H9 (cell line): ENCODE measurements at regions not wholly inside any gene's neighbourhood (a gene's known extent, or its start where the extent isn't known, plus 50 kb on each side); places are given as distances from the start of the nearest gene placed in this dataset.

Source experiments
- DNase-seq: peaks from one replicate; pipeline ENCODE4 v3.0.0-alpha.2; 2017
- H2AFZ ChIP-seq: one replicate; pipeline ENCODE4 v1.6.1; 2013; ENCODE audit warnings: mild to moderate bottlenecking, low read length, control low read depth, moderate library complexity
- H2AK5ac ChIP-seq: 2 replicates; pipeline ENCODE4 v1.6.1; 2013; ENCODE audit warnings: low read length, control low read depth, mixed read lengths; ENCODE audit not compliant: insufficient read length
- H2BK120ac ChIP-seq: one replicate; pipeline ENCODE4 v1.6.1; 2013; ENCODE audit warnings: low read depth, mild to moderate bottlenecking, low read length, control low read depth, inconsistent platforms; ENCODE audit not compliant: poor library complexity, severe bottlenecking
- H2BK12ac ChIP-seq: 2 replicates; pipeline ENCODE4 v1.6.1; 2013; ENCODE audit warnings: low read length, control low read depth, mixed read lengths, low read depth; ENCODE audit not compliant: insufficient read length
- H2BK15ac ChIP-seq: 2 replicates; pipeline ENCODE4 v1.6.1; 2013; ENCODE audit warnings: low read depth, low read length, control low read depth
- H2BK20ac ChIP-seq: one replicate; pipeline ENCODE4 v1.6.1; 2013; ENCODE audit warnings: low read depth, mild to moderate bottlenecking, low read length, control low read depth, inconsistent platforms; ENCODE audit not compliant: poor library complexity, severe bottlenecking
- H2BK5ac ChIP-seq: 2 replicates; pipeline ENCODE4 v1.6.1; 2013; ENCODE audit warnings: low read length, control low read depth, mixed read lengths; ENCODE audit not compliant: insufficient read length
- H3K14ac ChIP-seq: 2 replicates; pipeline ENCODE4 v1.6.1; 2013; ENCODE audit warnings: low read length, control low read depth; ENCODE audit not compliant: insufficient read depth
- H3K18ac ChIP-seq: 2 replicates; pipeline ENCODE4 v1.6.1; 2013; ENCODE audit warnings: low read depth, mild to moderate bottlenecking, mixed read lengths, low read length, control low read depth; ENCODE audit not compliant: insufficient read length
- H3K23ac ChIP-seq: 2 replicates; pipeline ENCODE4 v1.6.1; 2013; ENCODE audit warnings: low read length, control low read depth, mixed read lengths, low read depth; ENCODE audit not compliant: insufficient read length
- H3K23me2 ChIP-seq: 2 replicates; pipeline ENCODE4 v1.6.1; 2013; ENCODE audit warnings: low read depth, mild to moderate bottlenecking, mixed read lengths, low read length, control low read depth; ENCODE audit not compliant: insufficient read length, poor library complexity, severe bottlenecking
- H3K27ac ChIP-seq: 2 replicates; pipeline ENCODE4 v1.5.1; 2013; ENCODE audit warnings: low read length, control low read depth, mixed read lengths, low read depth; ENCODE audit not compliant: insufficient read length
- H3K27me3 ChIP-seq: 2 replicates; pipeline ENCODE4 v1.6.1; 2013; ENCODE audit warnings: low read length, control low read depth, inconsistent platforms; ENCODE audit not compliant: insufficient read depth
- H3K4ac ChIP-seq: 2 replicates; pipeline ENCODE4 v1.6.1; 2013; ENCODE audit warnings: low read depth, mild to moderate bottlenecking, control low read depth, inconsistent platforms, low read length, moderate library complexity
- H3K4me1 ChIP-seq: 2 replicates; pipeline ENCODE4 v1.6.1; 2013; ENCODE audit warnings: low read length, control low read depth, inconsistent platforms; ENCODE audit not compliant: insufficient read depth
- H3K4me2 ChIP-seq: 2 replicates; pipeline ENCODE4 v1.6.1; 2013; ENCODE audit warnings: low read length, control low read depth, mixed read lengths; ENCODE audit not compliant: insufficient read length, insufficient read depth
- H3K56ac ChIP-seq: 2 replicates; pipeline ENCODE4 v1.6.1; 2013; ENCODE audit warnings: low read depth, mild to moderate bottlenecking, mixed read lengths, low read length, control low read depth; ENCODE audit not compliant: insufficient read length
- H3K79me1 ChIP-seq: 2 replicates; pipeline ENCODE4 v1.6.1; 2013; ENCODE audit warnings: low read depth, mild to moderate bottlenecking, moderate library complexity, low read length, control low read depth, inconsistent platforms; ENCODE audit not compliant: insufficient read depth, poor library complexity, severe bottlenecking
- H3K79me2 ChIP-seq: 2 replicates; pipeline ENCODE4 v1.6.1; 2013; ENCODE audit warnings: low read length, control low read depth, inconsistent platforms; ENCODE audit not compliant: insufficient read depth
- H3K9ac ChIP-seq: 2 replicates; pipeline ENCODE4 v1.6.1; 2013; ENCODE audit warnings: low read length, control low read depth, mixed read lengths; ENCODE audit not compliant: insufficient read length; ENCODE audit errors: extremely low read depth
- H3K9me3 ChIP-seq: one replicate; pipeline ENCODE4 v1.6.1; 2013; ENCODE audit warnings: low read depth, low read length, inconsistent platforms; ENCODE audit not compliant: control insufficient read depth
- H3T11ph ChIP-seq: one replicate; pipeline ENCODE4 v1.6.1; 2013; ENCODE audit warnings: mild to moderate bottlenecking, low read length, control low read depth, inconsistent platforms
- H4K20me1 ChIP-seq: one replicate; pipeline ENCODE4 v1.6.1; 2013; ENCODE audit not compliant: control insufficient read depth, insufficient read length, insufficient read depth
- H4K5ac ChIP-seq: 2 replicates; pipeline ENCODE4 v1.6.1; 2013; ENCODE audit warnings: low read depth, mild to moderate bottlenecking, mixed read lengths, low read length, control low read depth; ENCODE audit not compliant: insufficient read length
- H4K8ac ChIP-seq: replicated peaks from 2 replicates; pipeline ENCODE4 v1.6.1; 2013; ENCODE audit warnings: low read length, control low read depth, mixed read lengths, low read depth; ENCODE audit not compliant: insufficient read length
- H4K91ac ChIP-seq: 2 replicates; pipeline ENCODE4 v1.6.1; 2013; ENCODE audit warnings: low read depth, mild to moderate bottlenecking, moderate library complexity, mixed read lengths, low read length, control low read depth; ENCODE audit not compliant: insufficient read length
- H3K27ac Mint-ChIP-seq, 3 experiments: 2 replicates in 2 of 3; 3 replicates in 1 of 3; pipeline ENCODE4 v1.8.0; 2020 to 2021; ENCODE audit warnings: mixed read lengths in 3 of 3, mild to moderate bottlenecking in 1 of 3, moderate library complexity in 1 of 3
- H3K27me3 Mint-ChIP-seq: 2 replicates; pipeline ENCODE4 v1.8.0; 2021; ENCODE audit warnings: low read depth, mild to moderate bottlenecking, moderate library complexity, mixed read lengths
- H3K36me3 Mint-ChIP-seq, 3 experiments: 2 replicates in 2 of 3; 3 replicates in 1 of 3; pipeline ENCODE4 v1.8.0; 2020 to 2021; ENCODE audit warnings: low read depth in 3 of 3, mixed read lengths in 3 of 3; ENCODE audit not compliant: insufficient read depth in 1 of 3
- H3K4me1 Mint-ChIP-seq, 2 experiments: 2 replicates each; pipeline ENCODE4 v1.8.0; 2020; ENCODE audit warnings: mixed read lengths in 2 of 2
- H3K4me3 Mint-ChIP-seq, 2 experiments: 2 replicates in 1 of 2; 3 replicates in 1 of 2; pipeline ENCODE4 v1.8.0; 2020 to 2021; ENCODE audit warnings: mild to moderate bottlenecking in 2 of 2, mixed read lengths in 2 of 2, moderate library complexity in 1 of 2
- H3K9me3 Mint-ChIP-seq, 2 experiments: 2 replicates in 1 of 2; 3 replicates in 1 of 2; pipeline ENCODE4 v1.8.0; 2020; ENCODE audit warnings: mild to moderate bottlenecking in 2 of 2, mixed read lengths in 2 of 2, moderate library complexity in 1 of 2
- CTCF ChIP-seq: fragments of 200-600 bp; sonication (generic); conservative IDR thresholded peaks from 3 replicates; pipeline ENCODE4 v1.8.0; 2021; ENCODE audit warnings: antibody characterized with exemption, mild to moderate bottlenecking

DNA sequence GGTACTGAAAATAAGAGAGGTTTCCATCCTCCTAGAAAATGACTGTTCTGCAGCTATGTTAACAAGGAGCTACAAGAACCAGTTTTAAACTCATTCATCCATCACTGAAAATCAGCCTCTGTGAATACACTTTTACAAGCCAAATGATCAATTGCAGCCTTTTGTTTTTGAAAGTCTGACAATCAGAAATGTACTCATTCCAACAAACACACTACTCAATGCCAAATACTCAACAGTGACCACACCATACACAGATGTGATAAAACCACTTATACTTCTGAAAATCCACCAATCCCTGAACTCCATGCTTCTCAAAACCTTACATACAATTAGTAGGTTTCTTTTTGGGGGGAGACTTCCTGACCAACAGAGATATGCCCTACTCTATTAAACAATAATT is 663.9 kb upstream of the CHAC2 start:
- H3K79me1 ChIP-seq, result no peaks in the 10 kb centered on the region

More for the DNA sequence above, 663.9 kb upstream of the CHAC2 start:
- no peaks in the 10 kb centered on the region; a peak in 1 of 5 replicates for H3K9me3 Mint-ChIP-seq
- Histone ChIP-seq H3K23me2 (no peaks in the 10 kb centered on the region), H2BK20ac (no peak overlapping the region), H3K27ac (no peak overlapping the region), H3K9ac (no peak overlapping the region), H2AK5ac (no peak overlapping the region), H3K23ac (no peak overlapping the region), H3K4me2 (no peak overlapping the region), H3T11ph (no peak overlapping the region), H2BK15ac (no peak overlapping the region), H3K56ac (no peak overlapping the region), H4K20me1 (no peaks in the 10 kb centered on the region), H4K91ac (no peak overlapping the region), H3K4ac (no peak overlapping the region), H2BK5ac (no peak overlapping the region), H3K9me3 (no peaks in the 10 kb centered on the region), H3K79me2 (no peaks in the 10 kb centered on the region), H3K14ac (no peak overlapping the region), H2AFZ (no peak overlapping the region), H2BK12ac (no peak overlapping the region), H2BK120ac (no peak overlapping the region), H4K8ac (no peak overlapping the region), H4K5ac (no peak overlapping the region), H3K27me3 (no peaks in the 10 kb centered on the region), H3K4me1 (peaks cover 5% of the 10 kb centered on the region; the same call in 1 of the 2 replicates), H3K18ac (no peak overlapping the region)
- TF ChIP-seq CTCF, result no peak
- peak overlapping the region; percentile 46 to 84 (median 82); a peak in 6 of 7 replicates for H3K27ac Mint-ChIP-seq
- no peaks in the 10 kb centered on the region for H3K27me3 Mint-ChIP-seq
- peaks cover 0 to 5% (median 0%) of the 10 kb centered on the region in 3 experiments; a peak in 2 of 7 replicates for H3K36me3 Mint-ChIP-seq
- no peak overlapping the region for H3K4me3 Mint-ChIP-seq
- peaks cover 11 to 17% of the 10 kb centered on the region in 2 experiments for H3K4me1 Mint-ChIP-seq
- DNase-seq, result no peak
